G401 (cell line): ENCODE measurements at regions not wholly inside any gene's neighbourhood (a gene's known extent, or its start where the extent isn't known, plus 50 kb on each side); places are given as distances from the start of the nearest gene placed in this dataset.

Experiments used
- DNase-seq: peaks from one replicate; pipeline ENCODE4 v3.0.0-alpha.2; 2015; ENCODE audit warnings: low spot score
- in situ Hi-C: cut with HindIII; loops from 2 replicates; pipeline ENCODE4 v1.10.0; 2016; ENCODE audit warnings: low sequenced_read_pairs, mixed read lengths

GRCh38 chr5:3794611-3795010, 199.0 kb downstream of the IRX1 start:
- in situ Hi-C loops = no loop called here
- DNase-seq = no peak

GRCh38 chr5:3796736-3797135, 201.1 kb downstream of the IRX1 start:
- DNase-seq = no peak
- in situ Hi-C loops = no loop called here

- DNase-seq = no peak
- in situ Hi-C loops = no loop called here
Measured at GRCh38 chr5:3801967-3802366, 206.3 kb downstream of the IRX1 start.

GRCh38 chr5:3809455-3809854, 213.8 kb downstream of the IRX1 start:
- DNase-seq = no peak
- in situ Hi-C loops = no loop called here

GRCh38 chr5:3811116-3811515, 215.5 kb downstream of the IRX1 start:
- in situ Hi-C loops = no loop called here
- DNase-seq = no peak

GRCh38 chr5:3818624-3819023, 223.0 kb downstream of the IRX1 start:
- in situ Hi-C loops = no loop called here
- DNase-seq = no peak

GRCh38 chr5:3825531-3826451, 230.2 kb downstream of the IRX1 start:
- peak; percentile 20 for DNase-seq

GRCh38 chr5:3827624-3828023, 232.0 kb downstream of the IRX1 start:
- in situ Hi-C loops = no loop called here
- no peak for DNase-seq

More at GRCh38 chr5:3825531-3826451, 230.2 kb downstream of the IRX1 start:
- in situ Hi-C loops = no loop called here

GRCh38 chr5:3828761-3829160, 233.1 kb downstream of the IRX1 start:
- in situ Hi-C loops = no loop called here
- no peak for DNase-seq

- no peak for DNase-seq
- in situ Hi-C loops = no loop called here
Measured at GRCh38 chr5:3833566-3833965, 237.9 kb downstream of the IRX1 start.

GRCh38 chr5:3835811-3836210, 240.2 kb downstream of the IRX1 start:
- no peak for DNase-seq
- in situ Hi-C loops = no loop called here

GRCh38 chr5:3836528-3836927, 240.9 kb downstream of the IRX1 start:
- no peak for DNase-seq
- in situ Hi-C loops = no loop called here

GRCh38 chr5:3837506-3837905, 241.9 kb downstream of the IRX1 start:
- in situ Hi-C loops = no loop called here
- no peak for DNase-seq

- in situ Hi-C loops = no loop called here
- no peak for DNase-seq
Measured at GRCh38 chr5:3839151-3839550, 243.5 kb downstream of the IRX1 start.

- DNase-seq = no peak
- in situ Hi-C loops = no loop called here
Measured at GRCh38 chr5:3842591-3842990, 247.0 kb downstream of the IRX1 start.

- DNase-seq = no peak
- in situ Hi-C loops = no loop called here
Measured at GRCh38 chr5:3843706-3844105, 248.1 kb downstream of the IRX1 start.

GRCh38 chr5:3844266-3844665, 248.6 kb downstream of the IRX1 start:
- in situ Hi-C loops = no loop called here
- DNase-seq = no peak

GRCh38 chr5:3845230-3845629, 249.6 kb downstream of the IRX1 start:
- in situ Hi-C loops = no loop called here
- DNase-seq = no peak

GRCh38 chr5:3852161-3852916, 256.7 kb downstream of the IRX1 start:
- DNase-seq = no peak
- in situ Hi-C loops = no loop called here

- in situ Hi-C loops = no loop called here
Measured at GRCh38 chr5:3853362-3853761, 257.7 kb downstream of the IRX1 start.

More at GRCh38 chr5:3853362-3853761, 257.7 kb downstream of the IRX1 start:
- no peak for DNase-seq
